NCI-H2196 treated with DMSO at 0.1 percent for 48 hours (cell line): ENCODE measurements at regions not wholly inside any gene's neighbourhood (a gene's known extent, or its start where the extent isn't known, plus 50 kb on each side); places are given as distances from the start of the nearest gene placed in this dataset.
"Not testable (repeated sequence)": the region's sequence is repeated elsewhere in the genome, so short reads cannot be mapped to it uniquely, and the experiment has no call there.

Experiments
- DNase-seq: peaks from one replicate; lab custom pipeline; 2025; ENCODE audit not compliant: unreplicated experiment; lab: John Stamatoyannopoulos, UW

DNA sequence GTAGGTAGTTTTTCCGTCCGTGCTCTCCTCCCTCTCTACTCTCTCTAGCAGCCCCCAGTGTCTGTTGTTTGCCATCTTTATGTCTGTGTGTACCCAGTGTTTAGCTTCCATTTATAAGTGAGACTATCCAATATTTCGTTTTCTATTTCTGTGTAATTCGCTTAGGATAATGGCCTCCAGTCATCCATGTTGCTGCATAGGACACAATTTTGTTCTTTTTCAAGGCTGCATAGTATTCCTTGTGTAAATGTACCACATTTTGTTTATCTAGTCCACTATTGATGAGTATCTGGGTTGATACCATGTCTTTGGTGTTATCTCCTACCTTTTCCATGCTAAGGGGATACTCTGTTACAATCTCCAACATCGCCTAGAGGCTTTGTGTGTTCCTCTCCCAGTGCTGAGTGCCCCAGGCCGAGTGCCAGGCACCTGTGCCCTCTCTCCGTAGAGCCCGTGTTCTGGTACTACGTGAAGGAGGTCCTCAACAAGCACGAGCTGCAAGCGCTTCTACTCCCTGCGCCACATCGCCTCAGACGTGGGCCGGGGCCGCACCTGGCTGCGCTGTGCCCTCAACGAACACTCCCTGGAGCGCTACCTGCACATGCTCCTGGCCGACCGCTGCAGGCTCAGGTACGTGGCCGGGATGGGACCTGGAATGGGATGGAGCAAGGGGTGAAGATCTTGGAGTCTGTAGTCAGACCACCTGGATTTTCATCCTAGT is 51.0 kb downstream of the NPIPB11 start:
- DNase-seq, result not testable (repeated sequence)

DNA sequence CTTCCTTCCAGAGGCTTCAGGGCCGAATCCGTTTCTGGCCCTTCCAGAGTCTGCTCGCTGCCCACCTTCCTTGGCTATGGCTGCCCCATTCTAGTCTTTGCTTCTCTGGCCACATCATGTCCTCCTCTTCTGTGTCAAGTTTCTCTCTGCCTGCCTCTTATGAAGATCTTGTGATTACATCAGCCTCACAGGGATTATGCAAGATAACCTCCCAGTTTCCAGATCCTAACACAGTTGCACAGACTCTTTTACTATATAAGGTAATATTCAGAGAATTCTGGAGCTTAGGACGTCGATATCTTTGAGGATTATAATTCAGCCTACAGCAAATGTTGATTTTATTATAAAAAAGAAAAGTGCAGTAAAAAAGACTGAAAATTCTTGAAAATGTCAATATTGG is 52.1 kb downstream of the NPIPB11 start:
- DNase-seq, result not testable (repeated sequence)

GRCh38 chr16:29352617-29352999 is 53.9 kb downstream of the NPIPB11 start:
- DNase-seq, result not testable (repeated sequence)

GRCh38 chr16:29351970-29352616 is 54.4 kb downstream of the NPIPB11 start:
- DNase-seq, result not testable (repeated sequence)

DNA sequence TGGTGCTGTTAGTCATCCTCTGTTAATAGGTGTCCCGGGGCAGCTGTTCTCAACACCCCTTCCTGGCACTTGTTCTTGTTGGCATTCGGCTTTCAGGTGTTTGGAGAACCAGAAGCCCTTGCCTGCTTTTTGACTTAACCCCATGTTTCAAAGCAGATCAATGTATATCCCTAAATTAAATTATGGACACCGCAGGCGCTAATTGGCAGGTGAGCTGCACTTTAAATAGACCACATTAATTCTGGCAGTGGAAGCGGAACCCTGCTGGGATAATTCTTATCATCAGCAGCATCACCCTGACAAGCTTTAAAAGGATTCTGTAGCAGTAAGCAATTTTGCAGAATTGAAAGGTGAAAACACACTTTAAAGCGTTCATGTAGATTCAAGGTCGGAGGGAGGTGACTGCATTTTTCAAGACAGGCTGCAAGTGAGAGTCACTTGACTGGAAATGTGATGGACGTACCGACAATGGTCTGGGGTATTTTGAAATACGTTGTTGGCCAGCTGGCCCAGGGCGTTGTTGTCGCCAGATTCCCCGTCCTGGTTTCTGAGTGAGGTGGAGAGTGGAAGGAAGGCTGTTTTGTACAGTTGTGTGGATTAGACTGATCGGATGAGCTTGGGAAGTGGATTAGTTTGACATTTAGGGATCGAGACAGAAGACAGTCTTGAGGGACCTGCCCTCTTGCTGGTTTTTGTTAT is 55.1 kb downstream of the NPIPB11 start:
- DNase-seq, result not testable (repeated sequence)

DNA sequence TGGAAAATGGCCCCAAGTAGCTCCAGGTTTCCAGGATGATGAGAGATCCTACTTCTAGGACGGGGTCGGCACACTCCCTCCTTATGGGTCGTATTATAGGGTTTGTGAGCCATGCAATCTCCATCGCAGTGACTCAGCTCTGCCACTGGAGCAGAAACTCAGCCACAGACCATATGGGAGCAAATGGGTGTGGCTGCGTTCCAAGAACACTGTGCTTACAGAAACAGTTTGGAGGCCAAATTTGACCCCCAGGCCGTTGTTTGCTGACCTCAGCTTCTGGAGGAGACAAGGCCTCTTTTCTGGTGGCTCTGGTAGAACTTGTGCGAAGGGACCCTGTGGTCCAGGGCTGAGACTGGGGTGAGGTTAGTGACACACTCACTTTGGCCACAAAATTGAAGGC is 56.5 kb downstream of the NPIPB11 start:
- not testable (repeated sequence) for DNase-seq

GRCh38 chr16:29348748-29349147 is 57.8 kb downstream of the NPIPB11 start:
- DNase-seq, result not testable (repeated sequence)

DNA sequence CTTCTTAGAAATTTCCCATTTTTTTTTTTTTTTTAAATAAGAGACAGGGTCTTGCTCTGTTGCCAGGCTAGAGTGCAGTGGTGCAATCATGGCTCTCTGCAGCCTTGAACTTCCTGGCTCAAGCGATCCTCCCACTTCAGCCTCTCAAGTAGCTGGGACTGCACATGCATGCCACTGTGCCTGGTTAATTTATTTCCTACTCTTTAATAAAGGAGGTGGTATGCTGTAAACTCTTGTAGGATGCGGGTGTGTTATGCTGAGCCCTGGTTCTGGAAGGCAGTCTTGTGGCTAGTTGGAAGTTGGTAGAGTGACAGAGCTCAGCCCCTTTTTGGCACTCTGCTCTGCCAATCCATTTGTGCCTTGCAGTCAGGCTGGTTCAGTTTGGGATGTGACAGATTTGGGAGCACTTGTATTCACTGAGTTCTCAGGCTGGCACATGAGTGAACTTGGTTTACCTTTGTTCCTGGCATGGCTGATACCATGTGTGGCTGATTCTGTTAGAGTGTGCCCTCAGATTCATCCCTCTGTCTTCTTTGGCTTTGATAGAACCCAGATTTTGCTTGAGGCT is 58.3 kb downstream of the NPIPB11 start:
- DNase-seq, result not testable (repeated sequence)

DNA sequence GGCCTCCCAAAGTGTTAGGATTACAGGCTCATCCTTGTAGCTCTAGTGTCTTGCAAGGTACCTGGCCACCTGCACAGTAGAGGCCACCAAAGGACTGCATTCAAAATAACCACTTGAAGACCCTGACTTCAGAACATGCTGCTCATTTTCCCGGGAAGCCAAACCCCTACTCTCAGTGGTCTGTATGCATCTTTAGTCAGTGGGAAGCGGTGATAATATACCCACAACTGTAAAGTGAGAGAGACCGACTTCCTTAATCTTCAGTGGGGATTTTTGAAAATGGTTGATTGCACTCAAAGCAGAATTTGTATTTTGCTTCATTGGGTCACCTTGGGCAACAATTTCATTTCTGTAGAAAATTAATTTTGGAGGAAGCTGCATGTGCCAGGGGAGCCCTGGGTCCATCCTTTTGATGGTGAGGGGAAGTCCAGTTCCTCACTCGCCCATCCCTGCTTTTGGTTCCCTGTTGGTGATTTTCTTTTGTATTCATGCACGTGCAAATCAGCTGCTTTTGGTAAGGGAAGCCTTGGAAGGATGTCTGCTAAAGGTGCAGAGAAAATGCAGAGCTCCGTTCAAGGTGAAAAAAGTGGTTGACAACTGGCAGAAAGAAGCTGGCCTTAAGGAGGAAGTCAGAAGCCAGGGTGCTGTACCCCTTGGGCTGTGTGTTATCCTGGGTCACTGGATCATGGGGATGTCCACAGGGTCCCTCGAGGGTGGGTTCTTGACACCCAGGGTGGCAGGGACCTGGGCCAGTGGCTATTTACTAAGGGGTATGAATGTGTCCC is 59.5 kb downstream of the NPIPB11 start:
- DNase-seq, result not testable (repeated sequence)

DNA sequence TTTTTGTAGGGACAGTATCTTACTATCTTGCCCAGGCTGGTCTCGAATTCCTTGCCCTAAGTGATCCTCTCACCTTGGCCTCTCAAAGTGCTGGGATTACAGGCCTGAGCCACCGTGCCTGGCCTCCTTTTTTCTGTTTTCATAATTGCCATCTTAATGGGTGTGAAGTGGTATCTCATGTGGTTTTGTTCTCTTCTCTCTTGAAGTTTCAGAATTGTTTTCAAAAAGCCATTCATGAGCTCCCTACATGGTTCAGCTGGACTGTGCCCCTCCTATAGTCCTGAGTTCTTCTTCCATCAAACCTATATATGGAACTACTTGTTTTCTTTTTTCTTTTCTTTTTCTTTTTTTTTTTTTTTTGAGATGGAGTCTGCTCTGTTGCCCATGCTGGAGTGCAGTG is 60.3 kb downstream of the NPIPB11 start:
- not testable (repeated sequence) for DNase-seq

DNA sequence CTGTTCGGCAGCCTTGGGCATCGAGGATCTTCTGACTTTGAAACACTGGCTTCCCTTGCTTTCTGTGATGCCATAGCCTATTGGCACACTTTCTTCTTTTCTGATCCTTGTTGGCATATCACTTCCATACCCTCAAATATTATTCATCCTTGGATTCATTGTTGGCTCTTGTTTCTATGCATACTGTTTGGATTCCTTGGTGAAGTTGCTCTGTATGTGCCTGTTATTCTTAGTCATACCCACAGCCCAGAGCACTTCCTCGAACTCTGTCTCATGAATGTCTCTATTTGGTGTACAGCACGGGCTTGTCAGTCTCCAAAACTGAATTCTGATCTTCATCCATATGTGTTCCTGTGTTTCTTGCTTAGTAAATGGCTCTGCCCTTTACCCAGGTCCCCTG is 63.6 kb downstream of the NPIPB11 start:
- DNase-seq, result not testable (repeated sequence)

DNA sequence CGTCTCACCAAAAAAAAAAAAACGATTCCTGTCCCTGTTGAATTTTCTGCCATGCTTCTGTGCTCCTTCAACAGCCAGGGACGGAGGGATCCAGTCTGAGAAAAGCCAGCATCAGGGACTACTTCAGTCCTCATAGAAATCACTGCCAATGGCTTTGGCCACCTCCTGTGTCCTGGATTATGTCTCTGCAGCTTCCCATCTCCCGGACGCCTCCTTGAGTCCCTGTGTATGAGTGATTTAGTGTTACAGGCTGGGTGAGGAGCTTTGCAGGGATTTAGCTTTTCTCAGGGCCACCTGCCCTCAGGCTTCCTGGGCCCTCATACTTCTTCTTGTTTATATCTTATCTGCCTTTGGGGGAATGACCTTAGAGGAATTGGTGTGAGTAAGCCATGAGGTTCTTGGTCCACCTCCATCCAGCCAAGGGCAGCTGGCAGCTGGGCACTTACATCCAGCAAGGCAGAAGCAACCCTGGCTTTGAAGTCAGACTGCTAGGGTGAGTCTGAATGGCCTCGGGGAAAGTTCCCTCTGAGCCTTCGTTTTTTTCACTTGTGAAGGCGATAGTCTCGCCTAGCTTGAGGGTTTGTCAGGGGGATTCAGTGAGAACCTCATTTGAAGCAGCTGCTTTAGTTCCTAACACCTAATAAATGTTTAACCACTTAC is 65.6 kb downstream of the NPIPB11 start:
- not testable (repeated sequence) for DNase-seq

DNA sequence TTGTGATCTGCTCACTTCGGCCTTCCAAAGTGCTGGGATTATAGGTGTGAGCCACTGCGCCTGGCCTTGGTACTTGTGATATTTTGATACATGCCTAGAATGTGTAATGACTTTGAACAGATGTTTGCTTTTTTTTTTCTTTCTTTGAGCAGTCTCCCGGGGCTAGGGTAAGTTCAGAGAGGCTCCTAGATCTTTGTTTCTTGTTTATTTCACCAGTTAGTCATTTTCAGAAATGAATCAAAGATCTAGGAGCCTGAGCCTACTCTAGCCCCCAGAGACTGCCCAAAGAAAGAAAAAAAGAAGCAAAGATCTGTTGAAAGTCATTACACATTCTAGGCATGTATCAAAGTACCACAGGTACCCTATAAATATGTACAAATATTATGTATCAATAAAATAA is 66.3 kb downstream of the NPIPB11 start:
- DNase-seq, result not testable (repeated sequence)

- not testable (repeated sequence) for DNase-seq
These were observed 67.5 kb downstream of the NPIPB11 start for GRCh38 chr16:29338821-29339700.

- not testable (repeated sequence) for DNase-seq
These were observed 69.1 kb downstream of the NPIPB11 start for GRCh38 chr16:29337385-29337901.

DNA sequence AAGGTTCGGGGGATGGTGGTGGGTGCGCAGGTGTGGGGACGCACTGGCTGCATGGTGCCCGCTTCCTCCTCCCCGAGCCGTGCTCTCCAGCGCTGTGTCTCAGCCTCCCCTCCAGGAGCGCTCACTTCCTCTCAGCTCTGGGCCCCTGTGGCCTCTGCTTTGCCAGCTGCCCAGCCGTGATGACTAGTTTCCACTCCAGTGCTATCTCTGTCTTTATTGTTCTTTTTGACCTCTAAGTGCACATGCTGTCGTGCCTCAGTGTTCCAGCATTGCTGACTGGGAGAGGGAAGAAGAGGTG is 71.0 kb downstream of the NPIPB11 start:
- not testable (repeated sequence) for DNase-seq

DNA sequence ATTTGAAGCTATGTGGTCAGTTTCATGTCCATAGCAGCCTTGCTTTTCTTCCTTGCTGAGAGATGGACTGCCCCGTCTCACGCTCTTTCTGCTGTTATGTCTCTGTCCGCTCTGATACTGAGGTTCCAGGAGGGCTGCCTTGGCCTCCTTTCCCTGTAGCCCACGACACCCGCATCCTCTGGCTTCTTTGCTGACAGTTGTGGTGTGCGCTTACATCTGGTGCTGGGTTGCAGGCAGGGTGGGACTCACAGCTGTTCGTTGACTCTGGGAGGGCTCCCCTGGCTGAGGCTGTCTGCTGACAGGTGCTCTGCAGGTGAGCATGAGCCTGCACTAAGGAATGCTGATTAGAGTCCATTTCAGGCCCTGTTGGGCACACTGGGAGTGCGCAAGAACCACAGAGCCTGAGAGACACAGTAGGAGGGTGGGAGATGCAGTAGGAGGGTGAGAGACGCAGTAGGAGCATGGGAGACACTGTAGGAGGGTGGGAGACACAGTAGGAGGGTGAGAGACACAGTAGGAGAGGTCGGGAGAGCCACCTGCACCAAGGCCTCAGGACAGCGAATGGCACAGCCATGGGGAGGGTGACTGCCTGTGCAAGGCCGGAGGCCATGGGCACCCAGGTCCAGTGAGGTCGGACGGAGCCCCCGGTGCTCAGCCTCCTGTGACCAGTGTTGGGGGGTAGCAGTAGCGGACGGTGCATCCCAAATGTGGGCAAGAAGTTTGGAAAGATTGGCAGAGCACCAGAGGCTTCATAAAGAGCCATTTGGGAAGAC is 71.5 kb downstream of the NPIPB11 start:
- not testable (repeated sequence) for DNase-seq

- not testable (repeated sequence) for DNase-seq
These were observed 72.9 kb downstream of the NPIPB11 start for GRCh38 chr16:29333492-29334097.
